NB4 (cell line): ENCODE measurements at regions not wholly inside any gene's neighbourhood (a gene's known extent, or its start where the extent isn't known, plus 50 kb on each side); places are given as distances from the start of the nearest gene placed in this dataset.

ENCODE experiments used
- MYC ChIP-seq: IDR thresholded peaks from 2 replicates; pipeline ENCODE4 v1.6.1; 2011; ENCODE audit warnings: low read depth, low read length
- POLR2A ChIP-seq: IDR thresholded peaks from 2 replicates; pipeline ENCODE4 v1.6.1; 2011; ENCODE audit warnings: mild to moderate bottlenecking; ENCODE audit not compliant: insufficient read length; ENCODE audit errors: extremely low read depth
- TF ChIP-seq, protein P1 (sequence below): IDR thresholded peaks from one replicate; pipeline ENCODE4 v1.5.1; 2012; ENCODE audit warnings: low read depth, low read length
- TF ChIP-seq, protein P2 (sequence below): IDR thresholded peaks from 2 replicates; pipeline ENCODE4 v1.6.1; 2011; ENCODE audit warnings: low read depth, low read length

DNA sequence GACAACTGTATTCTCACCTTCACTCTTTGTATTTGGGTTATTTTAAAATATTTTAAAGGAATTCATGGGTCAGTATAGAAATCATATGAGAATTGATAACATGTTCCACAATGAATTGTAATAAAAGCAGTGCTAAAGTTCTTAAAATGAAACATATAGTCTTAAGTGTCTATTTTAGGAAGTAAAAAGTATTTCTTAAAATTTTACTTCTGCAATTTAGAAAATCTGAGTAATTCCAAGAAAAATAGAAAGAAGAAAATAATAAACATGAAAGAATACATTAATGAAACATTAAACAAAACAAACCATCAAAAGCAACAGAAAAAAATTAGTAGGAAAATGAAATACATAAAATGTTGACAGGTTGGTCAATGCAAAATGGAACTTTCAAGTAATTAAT is 332.4 kb downstream of the ETS1 start:
- TF ChIP-seq, protein P1, sequence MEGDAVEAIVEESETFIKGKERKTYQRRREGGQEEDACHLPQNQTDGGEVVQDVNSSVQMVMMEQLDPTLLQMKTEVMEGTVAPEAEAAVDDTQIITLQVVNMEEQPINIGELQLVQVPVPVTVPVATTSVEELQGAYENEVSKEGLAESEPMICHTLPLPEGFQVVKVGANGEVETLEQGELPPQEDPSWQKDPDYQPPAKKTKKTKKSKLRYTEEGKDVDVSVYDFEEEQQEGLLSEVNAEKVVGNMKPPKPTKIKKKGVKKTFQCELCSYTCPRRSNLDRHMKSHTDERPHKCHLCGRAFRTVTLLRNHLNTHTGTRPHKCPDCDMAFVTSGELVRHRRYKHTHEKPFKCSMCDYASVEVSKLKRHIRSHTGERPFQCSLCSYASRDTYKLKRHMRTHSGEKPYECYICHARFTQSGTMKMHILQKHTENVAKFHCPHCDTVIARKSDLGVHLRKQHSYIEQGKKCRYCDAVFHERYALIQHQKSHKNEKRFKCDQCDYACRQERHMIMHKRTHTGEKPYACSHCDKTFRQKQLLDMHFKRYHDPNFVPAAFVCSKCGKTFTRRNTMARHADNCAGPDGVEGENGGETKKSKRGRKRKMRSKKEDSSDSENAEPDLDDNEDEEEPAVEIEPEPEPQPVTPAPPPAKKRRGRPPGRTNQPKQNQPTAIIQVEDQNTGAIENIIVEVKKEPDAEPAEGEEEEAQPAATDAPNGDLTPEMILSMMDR: no peak
- no peak for TF ChIP-seq POLR2A
- no peak for TF ChIP-seq MYC
- TF ChIP-seq, protein P2, sequence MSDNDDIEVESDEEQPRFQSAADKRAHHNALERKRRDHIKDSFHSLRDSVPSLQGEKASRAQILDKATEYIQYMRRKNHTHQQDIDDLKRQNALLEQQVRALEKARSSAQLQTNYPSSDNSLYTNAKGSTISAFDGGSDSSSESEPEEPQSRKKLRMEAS: no peak
